HG03159 (cell line): ENCODE measurements at regions not wholly inside any gene's neighbourhood (a gene's known extent, or its start where the extent isn't known, plus 50 kb on each side); places are given as distances from the start of the nearest gene placed in this dataset.
"Not testable (repeated sequence)": the region's sequence is repeated elsewhere in the genome, so short reads cannot be mapped to it uniquely, and the experiment has no call there.

Experiments used
- ATAC-seq: cut with Tn5 transposase; IDR thresholded peaks from one replicate; pipeline ENCODE4 v1.9.1; 2021; ENCODE audit warnings: mild to moderate bottlenecking, moderate library complexity; ENCODE audit not compliant: unreplicated experiment

DNA sequence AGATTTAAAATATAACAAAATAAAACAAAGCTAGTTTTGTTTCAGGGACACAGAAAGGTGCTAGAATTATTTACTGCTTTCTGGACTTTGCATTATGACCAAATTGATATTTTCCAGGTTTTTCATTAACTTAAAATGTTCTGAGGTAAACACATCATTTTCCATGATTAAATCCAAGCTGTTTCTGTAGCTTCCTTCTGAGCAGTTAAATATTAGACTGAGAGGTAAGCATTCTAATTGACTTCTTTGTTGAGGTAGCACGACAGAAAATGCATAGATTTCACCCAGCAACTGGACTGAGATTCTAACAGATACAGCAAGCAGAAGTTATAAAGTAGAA, 98.3 kb downstream of the BMP4 start:
- no peak for ATAC-seq

DNA sequence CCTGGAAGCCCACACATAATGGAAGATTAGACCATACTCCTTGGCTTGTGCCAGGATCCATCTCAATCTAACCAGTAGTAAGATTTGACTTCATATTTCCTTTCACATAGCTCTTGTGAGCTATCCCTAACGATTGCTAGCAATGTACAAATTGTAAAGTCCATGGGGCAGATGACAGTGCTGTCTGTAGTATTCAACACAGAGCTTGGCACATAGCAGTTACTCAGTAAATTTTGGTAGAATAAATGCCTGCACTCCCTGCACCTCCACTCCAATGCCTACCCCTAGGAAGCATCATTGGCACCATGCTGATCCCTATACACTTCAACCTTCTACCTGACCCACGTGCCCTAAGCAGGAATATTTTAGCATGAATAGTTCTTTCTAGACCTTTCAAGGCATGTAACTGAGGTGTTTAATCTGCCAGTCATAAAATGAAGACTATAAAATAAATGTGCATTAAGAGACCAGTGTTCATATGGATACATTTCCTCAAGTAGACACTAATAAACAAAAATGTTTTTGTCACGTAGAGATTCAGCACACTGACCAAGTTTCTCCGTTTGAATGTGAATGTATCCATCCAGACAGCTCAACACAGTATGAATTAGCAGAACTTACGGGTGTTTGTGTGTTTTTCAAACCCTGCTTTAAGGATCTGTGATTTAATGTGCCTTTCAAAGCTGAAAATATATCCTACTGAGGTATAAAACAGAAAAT, 98.8 kb downstream of the BMP4 start:
- ATAC-seq, result no peak

DNA sequence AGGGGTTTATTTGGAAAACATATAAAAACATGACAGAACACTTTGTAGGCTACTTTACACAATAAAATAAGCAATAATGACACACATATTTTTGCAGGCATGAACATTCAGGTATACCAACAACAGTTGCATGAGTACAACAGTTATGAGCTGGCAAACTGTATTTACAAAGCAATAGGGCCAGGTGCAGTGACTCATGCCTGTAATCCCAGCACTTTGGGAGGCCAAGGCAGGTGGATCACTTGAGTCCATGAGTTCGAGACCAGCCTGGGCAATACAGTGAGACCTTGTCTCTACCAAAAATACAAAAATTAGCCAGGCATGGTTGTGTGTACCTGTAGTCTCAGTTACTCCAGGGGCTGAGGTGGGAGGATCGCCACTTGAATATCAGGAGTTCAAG, 101.1 kb downstream of the BMP4 start:
- ATAC-seq, result no peak

DNA sequence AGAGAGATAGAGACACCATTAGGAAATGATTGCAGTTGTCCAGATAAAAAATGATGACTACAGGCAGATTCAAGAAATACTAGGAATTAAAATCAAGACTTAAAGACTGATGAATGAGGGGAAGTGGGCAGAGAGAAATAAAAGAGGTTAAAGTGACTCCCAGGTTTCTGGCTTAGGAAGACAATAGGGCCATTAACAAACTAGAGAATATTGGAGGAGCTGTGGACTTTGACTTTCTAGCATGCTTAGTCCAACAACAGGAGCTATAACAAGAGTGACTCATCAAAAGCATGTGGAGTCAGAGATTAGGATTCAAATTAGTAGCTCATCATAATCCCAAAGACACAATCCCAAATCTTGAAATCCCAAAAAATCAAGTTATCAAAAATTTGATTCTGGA, 101.5 kb downstream of the BMP4 start:
- no peak for ATAC-seq

DNA sequence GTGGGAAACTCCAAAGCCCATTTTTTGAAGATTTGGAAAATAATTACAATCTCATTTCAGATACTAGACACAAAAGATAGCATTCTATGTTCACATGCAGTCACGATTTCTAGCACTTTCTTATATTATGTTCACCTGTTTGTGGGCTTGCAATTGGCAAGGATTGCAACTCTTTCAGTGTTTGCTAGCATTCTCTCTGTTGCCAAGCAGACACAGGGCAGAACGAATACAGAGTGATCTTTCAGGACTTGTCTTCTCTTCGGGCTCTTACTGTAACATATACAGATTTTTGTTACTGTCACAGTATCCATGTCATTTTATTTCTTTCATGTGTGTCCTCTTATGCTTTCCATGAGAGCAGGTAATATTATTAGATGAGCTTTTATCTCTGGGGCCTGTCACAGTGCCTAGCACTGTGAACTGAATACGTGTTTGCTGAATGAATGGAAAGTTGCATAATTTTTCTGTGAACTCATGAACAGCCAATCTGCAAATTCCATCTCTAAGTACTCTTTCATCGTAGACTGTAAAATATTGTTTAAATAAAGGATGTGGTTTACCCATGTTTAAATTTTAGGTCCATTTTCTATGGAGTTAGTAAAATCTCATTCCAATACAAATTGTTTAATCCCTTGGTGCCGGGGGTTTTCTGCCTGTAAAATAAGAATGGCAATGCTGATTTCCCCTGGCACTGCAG, 105.1 kb downstream of the BMP4 start:
- no peak for ATAC-seq

DNA sequence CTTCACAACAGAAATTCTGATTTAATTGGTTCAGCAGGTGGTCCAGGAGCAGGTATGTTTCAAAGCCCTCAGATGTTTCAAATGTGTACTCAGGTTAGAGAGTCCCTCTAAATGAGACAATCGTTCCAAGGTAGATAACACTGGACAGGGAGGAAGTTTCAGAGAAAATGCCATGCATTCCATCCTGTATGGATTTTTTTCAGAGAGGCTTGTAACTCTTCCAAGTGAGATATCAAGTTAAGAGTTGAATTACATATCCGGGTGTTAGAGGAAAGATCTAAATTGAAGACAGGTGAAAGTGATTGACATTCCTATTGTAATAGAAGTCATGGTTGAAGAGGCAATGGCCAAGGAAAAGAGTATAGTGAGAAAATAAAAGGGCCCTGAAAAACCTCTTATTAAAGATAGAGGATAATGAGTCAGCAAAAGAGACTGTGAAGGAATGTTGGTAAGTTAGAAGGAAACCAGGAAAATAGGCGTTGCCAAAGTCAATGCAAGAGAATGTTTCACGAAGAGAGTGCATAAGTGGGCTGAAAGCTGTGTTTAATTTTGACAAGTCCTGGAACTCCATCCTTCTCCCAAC, 105.8 kb downstream of the BMP4 start:
- no peak for ATAC-seq

DNA sequence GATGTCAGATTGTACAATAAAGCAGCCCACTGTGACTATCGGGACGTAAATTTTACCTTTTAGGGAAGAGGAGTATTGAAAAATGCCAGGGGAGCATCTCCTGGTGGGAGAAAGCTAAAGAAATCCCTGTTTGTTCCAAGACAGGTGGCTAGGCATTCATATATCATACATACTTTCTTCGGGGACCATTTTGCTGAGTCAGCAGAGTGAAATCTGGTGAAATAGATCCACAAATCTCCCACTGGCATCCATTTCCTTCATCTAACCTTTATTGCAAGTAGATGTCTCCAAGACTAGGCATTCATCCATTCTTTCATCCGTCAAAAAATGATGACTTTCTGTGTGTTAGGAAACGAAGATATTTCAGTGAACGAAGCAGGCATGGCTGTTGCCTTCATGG, 107.1 kb downstream of the BMP4 start:
- ATAC-seq, result no peak

DNA sequence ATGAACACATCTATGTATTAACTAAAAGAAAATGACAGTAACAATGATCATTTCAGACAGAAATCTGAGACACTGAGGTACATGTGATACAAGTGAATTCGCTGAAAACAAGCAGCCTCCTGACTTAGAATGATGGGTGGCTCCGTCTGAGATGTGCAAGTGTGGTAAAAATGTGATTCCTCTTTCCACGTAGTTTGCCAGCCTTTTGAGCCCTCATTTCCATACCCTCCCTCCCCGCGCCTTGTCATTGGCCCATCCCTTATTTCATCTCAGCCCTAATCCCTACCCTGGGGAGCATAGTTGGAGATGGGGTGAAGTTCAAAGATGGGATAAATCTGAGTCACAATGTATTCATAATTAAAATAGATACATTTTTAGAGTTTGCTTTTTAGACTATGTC, 107.8 kb downstream of the BMP4 start:
- ATAC-seq, result no peak

DNA sequence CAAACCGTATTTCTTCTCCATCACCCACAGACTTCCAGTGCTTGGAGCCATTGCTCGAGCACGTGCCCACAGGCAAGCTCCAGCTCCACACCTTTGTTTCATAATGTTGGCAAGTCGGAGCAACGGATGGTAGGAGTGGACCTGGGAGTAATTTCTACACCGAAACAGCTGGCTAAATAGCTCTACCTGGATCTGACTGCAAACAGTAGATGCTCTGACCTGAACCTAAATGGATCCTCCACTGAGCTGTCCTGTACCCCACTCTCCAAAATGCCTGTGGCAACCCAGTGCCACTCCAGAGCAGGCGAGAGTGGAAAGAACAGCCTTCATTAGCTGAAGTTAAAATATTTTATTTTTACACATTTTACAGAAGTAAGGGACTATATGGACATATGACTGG, 108.7 kb downstream of the BMP4 start:
- no peak for ATAC-seq

DNA sequence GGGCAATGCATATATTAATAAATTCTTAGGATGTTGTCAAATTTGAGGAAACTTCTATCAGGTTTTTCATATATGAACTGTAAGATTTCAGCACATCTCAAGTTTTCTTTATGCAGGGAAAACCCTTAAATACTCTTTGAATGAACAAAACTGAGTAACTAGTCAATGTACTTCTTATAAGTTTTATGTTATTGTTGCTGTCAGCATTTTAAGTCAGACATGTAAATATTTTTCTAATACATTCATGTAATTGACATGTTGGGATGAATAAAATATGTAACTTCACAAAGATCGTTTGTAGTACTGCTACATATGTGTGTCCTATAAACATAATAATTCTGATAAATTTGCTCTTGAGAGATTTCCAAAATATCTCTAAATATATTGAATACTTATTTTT, 109.6 kb downstream of the BMP4 start:
- no peak for ATAC-seq

DNA sequence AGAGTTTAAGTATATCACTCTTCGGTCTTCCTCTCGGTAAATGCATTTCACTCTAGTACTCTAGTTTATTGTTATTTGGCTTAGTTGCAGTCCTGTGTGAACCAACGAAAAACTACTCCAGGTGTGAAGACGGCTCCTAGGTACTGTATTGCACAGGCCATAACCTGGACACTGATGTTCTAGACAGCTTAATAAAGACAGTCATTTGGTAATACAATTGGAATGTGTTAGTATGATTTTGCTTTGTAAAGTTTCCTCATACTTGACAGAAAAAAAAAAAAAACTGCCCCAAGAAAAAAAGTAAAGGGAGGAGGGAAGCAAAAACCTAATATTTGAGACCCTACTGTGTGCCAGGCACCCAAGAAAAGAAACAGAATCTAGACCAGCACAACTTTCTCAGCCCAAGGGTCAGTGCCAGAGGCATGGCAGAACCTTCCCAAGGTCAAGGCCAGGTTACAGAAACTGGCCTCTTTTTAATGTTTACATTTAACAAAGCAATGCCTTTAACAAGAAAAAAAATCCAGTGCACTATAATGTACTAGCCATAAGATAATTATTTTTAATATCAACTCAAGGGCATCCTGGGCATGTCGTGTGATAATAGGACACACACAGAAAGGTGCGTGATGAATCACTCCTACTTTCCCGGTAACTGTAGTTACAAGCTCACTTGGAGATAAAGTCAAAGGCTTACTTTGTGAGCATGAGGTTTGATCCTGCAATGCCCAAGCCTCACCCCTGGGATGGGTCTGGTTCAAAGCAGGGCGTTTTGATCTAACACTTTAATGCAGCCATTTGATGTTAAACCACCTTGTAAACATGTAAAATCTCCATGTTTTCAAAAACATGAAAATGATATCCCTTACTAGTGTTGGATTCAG, 110.6 kb downstream of the BMP4 start:
- ATAC-seq, result no peak

DNA sequence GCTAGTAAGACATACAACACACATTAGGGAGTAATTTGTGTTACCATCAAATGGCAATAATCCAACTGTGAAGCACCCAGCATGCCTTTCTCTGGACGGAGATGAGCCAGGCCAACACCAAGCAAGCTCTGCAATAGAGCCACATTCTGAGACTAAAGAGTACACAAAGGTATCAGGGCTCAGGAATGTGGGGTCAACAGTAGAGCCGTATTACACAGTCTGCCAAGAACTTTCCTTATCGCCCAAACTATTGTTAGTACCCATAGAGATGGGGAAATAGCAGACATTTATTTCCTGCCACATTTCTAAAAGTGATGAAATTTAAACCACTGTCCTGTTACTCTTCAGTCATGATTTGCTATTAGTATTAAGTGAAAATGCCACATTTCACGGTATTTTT, 113.7 kb downstream of the BMP4 start:
- no peak for ATAC-seq

DNA sequence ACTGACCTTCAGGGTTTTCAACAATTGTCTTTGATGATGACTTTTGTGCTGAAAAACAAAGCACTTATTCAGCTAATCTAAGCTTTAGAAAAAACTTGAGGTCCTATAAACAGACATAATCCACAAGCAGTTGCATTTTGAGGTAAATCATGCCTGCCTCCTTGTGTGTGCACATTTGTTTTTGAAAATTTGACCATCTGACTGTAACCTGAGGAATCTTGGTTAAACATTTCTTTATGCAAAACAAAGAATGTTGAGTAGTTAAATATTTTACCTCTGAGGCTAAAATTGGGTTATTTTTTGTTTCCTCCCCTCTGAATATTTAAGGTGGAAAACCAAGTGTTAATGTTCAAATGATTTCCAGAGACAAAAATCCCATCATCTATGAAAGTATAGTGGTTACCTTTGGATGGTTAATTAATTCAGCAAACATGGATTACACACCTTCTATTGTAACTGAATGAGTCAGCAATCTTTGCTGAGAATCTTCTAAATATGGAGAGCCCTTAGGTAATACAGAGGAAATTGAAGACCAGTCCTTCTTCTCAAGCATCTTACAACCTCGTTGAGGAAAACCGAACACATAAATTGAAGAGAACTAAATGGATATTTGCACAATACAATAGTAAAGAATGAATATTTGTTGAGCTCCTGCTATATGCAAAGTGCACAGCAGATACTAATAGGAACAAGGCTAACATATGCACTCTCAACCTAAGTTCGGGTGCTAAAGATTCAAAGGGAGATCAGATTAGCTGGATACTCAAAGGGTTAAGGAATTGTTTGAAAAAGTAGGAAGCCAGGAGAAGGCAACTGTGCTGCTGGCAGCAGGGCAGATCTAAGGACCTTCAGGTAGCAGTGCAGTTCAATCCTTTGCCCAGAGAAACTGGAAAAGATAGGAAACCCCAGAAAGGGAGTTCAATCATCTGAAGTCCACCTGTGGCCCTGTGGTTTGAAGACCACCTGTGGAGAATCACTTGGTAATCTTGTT, 115.2 kb downstream of the BMP4 start:
- no peak for ATAC-seq

DNA sequence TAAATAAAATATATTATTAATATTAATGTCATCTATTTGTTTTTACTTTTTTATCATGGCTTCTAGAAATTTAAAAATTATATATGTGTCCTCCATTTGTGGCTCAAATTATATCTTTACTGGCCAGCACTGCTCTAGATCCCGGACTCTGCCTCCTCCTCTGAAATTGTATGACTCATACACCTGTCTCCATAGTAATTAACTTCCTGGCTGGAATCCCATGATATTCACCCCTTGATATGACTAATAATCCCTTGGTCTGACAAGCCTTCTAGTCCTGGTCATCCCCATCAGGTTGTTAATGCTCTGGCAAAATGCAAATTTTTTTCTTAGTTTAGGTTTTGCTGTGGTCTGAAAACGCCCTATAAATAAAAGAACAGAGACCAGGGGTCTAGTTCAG, 116.2 kb downstream of the BMP4 start:
- ATAC-seq, result no peak

DNA sequence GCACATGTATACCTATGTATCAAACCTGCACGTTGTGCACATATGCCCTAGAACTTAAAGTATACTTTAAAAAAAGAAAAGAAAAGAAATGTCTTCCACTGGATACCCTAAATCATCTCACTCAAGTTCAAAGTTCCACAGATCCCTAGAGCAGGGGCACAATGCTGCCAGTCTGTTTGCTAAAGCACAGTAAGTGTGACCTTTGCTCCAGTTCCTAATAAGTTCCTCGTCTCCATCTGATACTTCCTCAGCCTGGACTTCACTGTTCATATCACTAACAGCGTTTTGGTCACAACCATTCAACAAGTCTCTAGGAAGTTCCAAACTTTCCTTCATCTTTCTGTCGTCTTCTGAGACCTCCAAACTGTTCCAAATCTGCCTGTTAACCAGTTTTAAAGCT, 118.3 kb downstream of the BMP4 start:
- ATAC-seq, result no peak

DNA sequence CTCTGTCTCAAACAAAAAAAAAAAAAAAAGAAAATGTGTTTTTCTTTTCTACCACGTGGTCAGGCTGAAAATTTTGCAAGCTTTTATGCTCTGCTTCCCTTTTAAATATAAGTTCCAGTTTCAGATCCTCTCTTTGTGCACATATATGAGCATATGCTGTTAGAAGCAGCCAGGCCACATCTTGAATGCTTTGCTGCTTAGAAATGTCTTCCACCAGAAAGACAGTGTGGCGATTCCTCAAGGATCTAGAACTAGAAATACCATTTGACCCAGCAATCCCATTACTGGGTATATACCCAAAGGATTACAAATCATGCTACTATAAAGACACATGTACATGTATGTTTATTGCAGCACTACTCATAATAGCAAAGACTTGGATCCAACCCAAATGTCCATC, 119.0 kb downstream of the BMP4 start:
- ATAC-seq, result not testable (repeated sequence)

DNA sequence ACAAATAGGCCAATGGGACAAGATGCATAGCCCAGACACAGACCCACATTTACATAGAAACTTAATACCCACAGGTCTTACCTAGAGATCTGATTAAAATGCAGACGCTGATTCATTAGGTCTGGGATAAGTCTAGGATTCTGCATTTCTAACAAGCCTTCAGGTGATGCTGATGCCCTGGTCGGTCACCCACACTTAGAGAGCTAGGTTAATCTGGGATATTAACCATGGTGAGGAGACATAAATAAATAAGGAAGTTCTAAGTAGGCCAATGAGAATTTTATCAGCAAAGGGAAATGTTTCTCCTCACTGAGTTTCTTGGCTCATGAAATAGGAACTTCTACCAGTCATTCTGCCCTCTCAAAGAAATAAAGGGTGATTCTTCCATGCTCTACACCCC, 120.1 kb downstream of the BMP4 start:
- no peak for ATAC-seq

DNA sequence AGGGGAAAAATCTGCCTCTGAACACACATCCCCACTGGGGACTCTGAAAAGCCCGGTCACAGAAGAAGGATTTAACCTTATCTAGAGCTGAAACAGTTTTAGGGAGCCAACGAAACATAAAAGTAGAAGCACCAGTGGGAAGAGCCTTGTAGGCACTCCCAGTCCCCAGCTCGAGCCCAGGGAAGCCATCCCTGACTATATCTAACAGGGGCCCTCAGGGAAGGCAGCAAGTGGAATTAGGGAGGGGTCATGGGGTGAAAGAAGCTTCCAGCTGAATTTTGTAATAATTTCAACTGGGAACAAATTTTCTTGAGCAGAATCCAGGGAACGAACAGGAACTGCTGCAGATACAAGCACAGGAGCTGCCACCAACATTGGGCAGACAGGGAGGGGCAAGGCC, 127.8 kb downstream of the BMP4 start:
- ATAC-seq, result no peak

DNA sequence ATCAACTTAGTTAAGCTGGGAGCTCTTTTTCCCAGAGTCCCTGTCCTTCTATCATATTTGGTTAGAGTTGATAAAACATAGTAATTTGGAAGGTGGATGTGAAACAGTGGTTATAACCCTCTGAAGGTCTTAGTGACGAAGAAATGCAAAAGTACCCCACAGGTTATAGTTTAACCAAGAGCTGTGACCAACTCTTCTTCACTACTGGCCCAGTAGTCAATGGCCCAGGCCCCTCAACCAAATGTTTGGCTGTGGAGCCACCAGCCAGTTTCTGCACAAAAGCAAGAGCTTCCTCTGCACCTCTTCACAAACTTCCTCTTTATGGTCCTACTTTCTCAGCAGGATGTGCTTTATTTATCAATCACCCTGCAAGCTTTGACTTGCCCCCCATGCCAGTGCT, 132.6 kb downstream of the BMP4 start:
- ATAC-seq, result peak; percentile 70

DNA sequence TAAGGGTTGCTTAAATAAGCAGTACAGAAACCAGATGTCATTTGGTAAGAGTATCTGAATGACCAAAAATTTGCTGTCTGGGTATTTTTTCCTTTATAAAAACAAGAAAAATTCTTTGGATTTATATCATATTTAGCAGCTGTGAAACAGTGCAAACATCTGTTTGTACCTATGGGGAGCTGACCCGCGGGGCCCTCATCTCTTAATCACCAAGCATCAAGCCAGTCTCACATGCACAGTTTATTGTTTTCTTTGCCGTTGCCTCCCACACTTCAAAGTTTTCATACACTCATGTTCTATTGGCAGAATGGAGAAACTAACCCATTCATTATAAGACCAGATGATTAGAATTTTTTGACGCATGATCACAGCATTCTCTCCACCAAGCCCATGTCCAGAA, 142.2 kb downstream of the BMP4 start:
- no peak for ATAC-seq
